T-helper 2 cell treated with Interferon-gamma antibody and Interleukin-4, amounts not matched to agents 5 μg/mL and 100 μg/mL, for 36 hours (primary cell): ENCODE measurements at regions not wholly inside any gene's neighbourhood (a gene's known extent, or its start where the extent isn't known, plus 50 kb on each side); places are given as distances from the start of the nearest gene placed in this dataset.
"Not testable (repeated sequence)": the region's sequence is repeated elsewhere in the genome, so short reads cannot be mapped to it uniquely, and the experiment has no call there.

Source experiments
- DNase-seq: peaks from one replicate; pipeline ENCODE4 v3.0.0; 2021; ENCODE audit warnings: low spot score
- H3K27ac Mint-ChIP-seq: one replicate; pipeline ENCODE4 v1.8.0; 2021; ENCODE audit warnings: mild to moderate bottlenecking, mixed read lengths
- H3K27me3 Mint-ChIP-seq: one replicate; pipeline ENCODE4 v1.8.0; 2021; ENCODE audit warnings: low read depth, mixed read lengths
- H3K36me3 Mint-ChIP-seq: one replicate; pipeline ENCODE4 v1.8.0; 2021; ENCODE audit warnings: low read depth, mixed read lengths
- H3K4me1 Mint-ChIP-seq: one replicate; pipeline ENCODE4 v1.8.0; 2021; ENCODE audit warnings: low read depth, mixed read lengths
- H3K4me3 Mint-ChIP-seq: one replicate; pipeline ENCODE4 v1.8.0; 2022; ENCODE audit warnings: mild to moderate bottlenecking, moderate library complexity, mixed read lengths
- H3K9me3 Mint-ChIP-seq: one replicate; pipeline ENCODE4 v1.8.0; 2021; ENCODE audit warnings: mixed read lengths

DNA sequence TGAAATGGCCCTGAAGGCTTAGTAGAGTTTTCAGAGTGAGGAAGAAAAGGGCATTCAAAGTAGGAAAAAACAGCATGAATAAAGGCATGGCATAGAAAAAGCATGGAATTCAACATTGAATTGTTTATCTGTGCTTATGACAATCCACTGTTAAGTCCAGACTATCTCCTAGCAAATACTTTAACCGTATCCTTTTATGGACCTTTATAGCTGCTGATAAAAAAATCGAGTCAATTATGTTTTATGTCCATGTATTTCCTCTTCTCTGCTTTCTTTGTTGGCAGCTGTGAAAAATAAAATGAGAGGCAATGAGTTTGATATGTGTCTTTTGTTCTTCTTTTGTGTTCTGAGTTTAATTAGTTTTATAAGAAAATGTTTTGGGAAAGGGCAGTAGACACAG, 70.4 kb downstream of the TDRD15 start:
- Mint-ChIP-seq H3K9me3 (peaks cover 4% of the 10 kb centered on the region), H3K4me1 (no peaks in the 10 kb centered on the region), H3K36me3 (no peaks in the 10 kb centered on the region), H3K4me3 (no peak overlapping the region), H3K27me3 (no peaks in the 10 kb centered on the region), H3K27ac (no peak overlapping the region)
- no peak for DNase-seq

DNA sequence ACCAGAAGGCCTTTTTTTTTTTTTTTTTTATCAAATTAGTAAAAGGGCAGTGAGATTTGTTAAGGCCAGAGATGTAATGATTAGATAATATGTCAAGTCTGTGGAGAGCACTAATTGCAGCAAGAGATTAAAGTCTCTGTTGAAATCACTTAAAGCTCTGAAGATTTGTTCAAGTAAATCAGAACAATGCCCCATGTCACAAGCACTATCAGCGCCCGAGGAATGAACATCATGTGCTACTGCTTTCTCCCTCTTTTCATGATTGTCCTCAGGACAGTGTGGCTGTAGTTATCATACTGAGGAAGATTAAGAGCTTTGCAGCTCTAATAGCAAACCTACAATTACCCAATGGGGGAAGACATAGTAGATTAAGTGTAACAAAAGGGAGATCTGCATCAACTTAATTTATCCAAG, 71.1 kb downstream of the TDRD15 start:
- Mint-ChIP-seq H3K4me3 (no peak overlapping the region), H3K27ac (no peak overlapping the region), H3K4me1 (no peaks in the 10 kb centered on the region), H3K27me3 (no peaks in the 10 kb centered on the region), H3K36me3 (no peaks in the 10 kb centered on the region), H3K9me3 (peaks cover 4% of the 10 kb centered on the region)
- no peak for DNase-seq

DNA sequence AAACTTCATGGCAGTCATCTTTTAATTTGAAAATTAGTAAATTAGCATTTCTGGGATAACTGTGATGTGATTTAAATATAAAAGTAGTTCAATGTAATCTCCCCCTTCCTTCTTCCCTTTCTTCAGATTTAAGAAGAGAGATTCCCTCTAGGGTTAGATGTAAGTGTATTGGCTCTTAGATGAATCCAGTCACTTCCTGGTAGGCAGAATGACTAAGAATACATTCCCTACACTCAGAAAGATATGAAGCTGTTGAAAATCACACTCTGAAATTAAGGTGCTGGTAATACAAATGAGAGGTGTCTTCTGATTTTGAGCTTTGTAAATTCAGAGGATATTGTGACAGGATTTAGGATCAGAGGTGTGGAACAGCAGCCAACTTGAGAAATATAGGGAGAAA, 71.6 kb downstream of the TDRD15 start:
- Mint-ChIP-seq H3K9me3 (peaks cover 4% of the 10 kb centered on the region), H3K4me1 (no peaks in the 10 kb centered on the region), H3K27ac (no peak overlapping the region), H3K27me3 (no peaks in the 10 kb centered on the region), H3K36me3 (no peaks in the 10 kb centered on the region), H3K4me3 (no peak overlapping the region)
- DNase-seq: no peak

DNA sequence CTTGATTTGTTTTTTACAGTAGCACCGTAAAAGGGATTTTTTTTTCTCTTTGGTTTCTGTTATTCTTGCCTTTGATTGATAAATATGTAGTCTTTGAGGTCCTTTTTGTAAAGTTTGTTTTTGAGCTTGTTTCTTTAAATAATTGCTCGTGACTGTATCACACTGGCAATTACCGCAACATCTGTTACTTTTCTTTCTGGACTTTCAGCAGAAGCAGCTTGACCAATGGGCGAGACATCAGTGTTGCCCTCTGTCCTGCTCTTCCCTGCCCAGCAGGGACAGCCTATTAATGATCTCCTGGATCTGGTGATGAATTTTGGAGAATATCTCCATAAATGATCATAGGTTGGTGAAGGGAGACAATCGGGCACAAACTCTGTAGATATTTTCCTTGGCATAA, 74.9 kb downstream of the TDRD15 start:
- no peaks in the 10 kb centered on the region for H3K9me3 Mint-ChIP-seq
- no peak overlapping the region for H3K4me3 Mint-ChIP-seq
- H3K27me3 Mint-ChIP-seq: no peaks in the 10 kb centered on the region
- no peak for DNase-seq
- no peak overlapping the region for H3K27ac Mint-ChIP-seq
- no peaks in the 10 kb centered on the region for H3K36me3 Mint-ChIP-seq
- no peaks in the 10 kb centered on the region for H3K4me1 Mint-ChIP-seq

DNA sequence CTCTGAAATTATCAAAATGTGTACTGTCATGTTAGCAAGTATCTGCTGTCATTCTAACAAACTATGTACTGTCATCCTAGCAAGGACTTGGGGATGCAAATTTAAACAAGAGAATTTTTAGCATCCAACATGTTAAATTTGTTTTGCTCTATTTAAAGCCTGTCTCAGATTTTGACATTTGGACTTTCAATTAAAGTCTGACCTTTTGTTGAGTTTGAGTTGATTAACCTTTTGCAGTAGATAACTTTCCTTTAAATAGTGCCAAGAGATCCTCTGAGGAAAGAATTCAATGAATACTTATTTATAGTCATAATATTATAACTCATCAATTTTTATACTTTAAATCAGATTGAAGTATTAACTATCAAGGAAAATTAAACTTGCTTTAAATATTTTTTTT, 80.2 kb downstream of the TDRD15 start:
- H3K4me3 Mint-ChIP-seq: no peak overlapping the region
- DNase-seq: no peak
- H3K27me3 Mint-ChIP-seq: no peaks in the 10 kb centered on the region
- no peak overlapping the region for H3K27ac Mint-ChIP-seq
- H3K4me1 Mint-ChIP-seq: no peaks in the 10 kb centered on the region
- H3K36me3 Mint-ChIP-seq: no peaks in the 10 kb centered on the region
- H3K9me3 Mint-ChIP-seq: no peaks in the 10 kb centered on the region

DNA sequence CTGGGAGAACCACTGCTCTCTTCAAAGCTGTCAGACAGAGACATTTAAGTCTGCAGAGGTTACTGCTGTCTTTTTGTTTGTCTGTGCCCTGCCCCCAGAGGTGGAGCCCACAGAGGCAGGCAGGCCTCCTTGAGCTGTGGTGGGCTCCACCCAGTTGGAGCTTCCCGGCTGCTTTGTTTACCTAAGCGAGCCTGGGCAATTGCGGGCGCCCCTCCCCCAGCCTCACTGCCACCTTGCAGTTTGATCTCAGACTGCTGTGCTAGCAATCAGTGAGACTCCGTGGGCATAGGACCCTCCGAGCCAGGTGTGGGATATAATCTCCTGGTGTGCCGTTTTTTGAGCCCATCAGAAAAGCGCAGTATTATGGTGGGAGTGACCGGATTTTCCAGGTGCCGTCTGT, 90.3 kb downstream of the TDRD15 start:
- not testable (repeated sequence) for H3K4me1 Mint-ChIP-seq, H3K27me3 Mint-ChIP-seq

DNA sequence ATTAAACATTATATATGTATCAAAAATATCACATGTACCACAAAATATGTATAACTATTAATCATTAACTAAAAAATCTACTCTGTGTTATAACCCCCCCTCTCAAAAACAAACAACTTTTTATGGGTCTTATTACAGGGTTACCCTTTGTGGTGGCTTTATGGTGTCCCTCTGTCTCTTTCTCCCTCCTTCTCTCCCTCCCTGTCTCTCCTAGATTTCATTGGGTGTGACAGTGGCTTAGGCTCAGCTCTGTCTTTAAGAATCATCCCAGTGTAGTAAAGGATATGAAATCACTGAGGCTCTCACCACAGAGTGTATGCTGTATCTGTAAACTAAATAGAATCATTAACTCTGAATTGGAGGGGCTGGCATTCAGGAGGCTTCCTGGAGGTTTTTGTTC, 93.7 kb downstream of the TDRD15 start:
- H3K4me3 Mint-ChIP-seq: no peak overlapping the region
- H3K9me3 Mint-ChIP-seq: no peaks in the 10 kb centered on the region

More for the DNA sequence above, 90.3 kb downstream of the TDRD15 start:
- H3K4me3 Mint-ChIP-seq, H3K36me3 Mint-ChIP-seq, H3K9me3 Mint-ChIP-seq, H3K27ac Mint-ChIP-seq, DNase-seq: not testable (repeated sequence)

DNA sequence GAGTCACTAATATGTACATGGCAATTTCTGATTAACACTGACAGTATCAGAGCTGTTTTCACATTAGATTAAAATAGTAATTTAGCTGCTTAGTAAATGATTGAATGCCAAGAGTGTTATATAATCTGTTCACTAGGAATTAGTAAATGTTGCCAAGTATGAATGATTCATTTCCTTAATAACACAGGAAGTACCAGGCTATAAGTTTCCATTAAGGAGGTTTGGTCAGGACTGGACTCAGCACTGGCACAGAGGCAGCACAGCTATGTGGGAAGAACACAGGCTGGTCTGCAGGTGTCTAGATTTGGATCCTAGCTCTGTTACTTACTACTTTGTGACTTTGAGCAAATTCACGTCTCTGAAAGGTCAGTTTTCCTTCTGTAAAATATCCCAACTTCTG, 97.2 kb downstream of the TDRD15 start:
- Mint-ChIP-seq H3K4me3 (no peak overlapping the region), H3K36me3 (no peaks in the 10 kb centered on the region), H3K27ac (no peak overlapping the region), H3K4me1 (no peaks in the 10 kb centered on the region), H3K27me3 (no peaks in the 10 kb centered on the region), H3K9me3 (no peaks in the 10 kb centered on the region)
- DNase-seq: no peak

More for the DNA sequence above, 93.7 kb downstream of the TDRD15 start:
- Mint-ChIP-seq H3K27me3 (no peaks in the 10 kb centered on the region), H3K4me1 (no peaks in the 10 kb centered on the region), H3K36me3 (no peaks in the 10 kb centered on the region), H3K27ac (no peak overlapping the region)
- no peak for DNase-seq

DNA sequence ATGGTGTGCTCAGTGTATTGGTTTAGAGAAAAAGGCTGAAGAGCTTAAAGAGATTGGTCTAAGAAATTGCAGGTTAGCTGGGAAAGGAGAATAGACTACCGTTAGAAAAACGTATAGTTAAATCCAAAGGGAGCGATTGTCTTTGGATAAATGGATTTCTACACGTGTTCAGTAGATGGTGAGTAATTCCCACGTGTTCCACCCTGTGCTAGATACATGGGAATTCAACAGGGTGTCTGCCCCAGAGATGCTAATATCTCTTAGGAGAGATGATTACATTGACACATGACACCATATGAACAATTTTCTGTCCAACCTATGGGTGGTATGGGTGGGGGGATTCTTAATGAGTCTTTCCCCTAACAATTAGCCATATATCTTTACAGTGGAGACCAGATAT, 99.8 kb downstream of the TDRD15 start:
- Mint-ChIP-seq H3K36me3 (no peaks in the 10 kb centered on the region), H3K4me3 (no peak overlapping the region), H3K27ac (no peak overlapping the region), H3K27me3 (no peaks in the 10 kb centered on the region), H3K4me1 (no peaks in the 10 kb centered on the region), H3K9me3 (no peaks in the 10 kb centered on the region)
- no peak for DNase-seq

DNA sequence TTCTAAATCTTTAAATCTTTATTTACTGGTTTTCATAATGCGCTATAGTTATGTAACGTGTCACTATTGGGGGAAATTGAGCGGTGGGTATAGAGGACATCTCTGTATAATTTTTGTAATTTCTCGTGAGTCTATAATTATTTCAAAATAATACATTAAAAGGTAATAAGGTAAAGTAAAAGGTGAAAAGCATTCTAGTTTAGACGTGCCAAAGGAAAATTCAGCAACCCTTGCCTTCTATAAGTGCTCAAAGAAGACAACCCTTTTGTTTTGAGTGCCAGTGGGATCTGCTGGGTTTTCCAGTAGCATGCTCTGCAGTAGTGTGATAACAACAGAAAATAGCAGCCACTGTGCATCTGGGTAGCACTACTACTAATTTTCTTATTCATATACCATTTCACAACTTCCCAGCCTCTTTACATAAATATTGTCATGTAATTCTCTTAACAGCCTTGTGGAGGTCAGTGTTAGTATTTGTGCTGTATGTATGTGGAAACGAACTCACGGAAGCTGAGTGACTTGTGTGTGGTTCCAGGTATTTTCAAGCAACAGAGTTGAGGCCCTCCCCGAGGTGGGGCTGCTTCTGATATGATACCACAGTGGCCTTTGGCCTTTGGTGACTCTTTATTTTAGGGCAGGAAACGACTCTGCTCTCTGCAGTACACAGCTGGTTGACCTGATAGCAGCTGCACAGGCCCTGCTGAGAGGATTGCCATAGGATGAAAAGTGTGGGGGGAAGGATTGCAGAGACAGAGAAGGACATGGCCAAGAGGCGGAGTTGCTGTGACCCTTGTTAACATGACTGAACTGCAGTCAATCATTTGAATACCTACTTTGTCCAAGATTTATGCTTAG, 104.5 kb downstream of the TDRD15 start:
- Mint-ChIP-seq H3K4me1 (no peaks in the 10 kb centered on the region), H3K27me3 (no peaks in the 10 kb centered on the region), H3K36me3 (no peaks in the 10 kb centered on the region), H3K27ac (no peak overlapping the region), H3K4me3 (no peak overlapping the region), H3K9me3 (no peaks in the 10 kb centered on the region)
- DNase-seq: no peak

DNA sequence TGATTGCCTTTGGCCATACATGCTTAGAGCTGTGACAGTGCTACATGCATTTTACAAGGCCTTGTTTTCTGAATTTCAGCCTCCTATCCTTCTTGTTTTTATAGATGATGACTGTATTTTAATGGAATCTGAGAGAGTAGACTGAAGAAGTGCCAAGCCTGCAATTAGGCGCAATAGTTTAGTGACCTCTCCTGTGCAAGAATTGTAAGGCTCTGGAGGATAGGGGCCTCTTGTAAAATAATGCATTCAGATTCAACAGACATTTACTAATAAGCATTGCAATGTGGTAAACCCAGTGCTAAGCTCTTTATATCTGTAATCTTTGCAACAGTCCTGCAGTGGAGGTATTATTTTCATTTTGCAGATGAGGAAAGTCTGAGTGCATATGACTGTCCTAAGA, 105.5 kb downstream of the TDRD15 start:
- Mint-ChIP-seq H3K36me3 (no peaks in the 10 kb centered on the region), H3K9me3 (no peaks in the 10 kb centered on the region), H3K27ac (no peak overlapping the region), H3K4me3 (no peak overlapping the region), H3K4me1 (no peaks in the 10 kb centered on the region), H3K27me3 (no peaks in the 10 kb centered on the region)
- DNase-seq: no peak

DNA sequence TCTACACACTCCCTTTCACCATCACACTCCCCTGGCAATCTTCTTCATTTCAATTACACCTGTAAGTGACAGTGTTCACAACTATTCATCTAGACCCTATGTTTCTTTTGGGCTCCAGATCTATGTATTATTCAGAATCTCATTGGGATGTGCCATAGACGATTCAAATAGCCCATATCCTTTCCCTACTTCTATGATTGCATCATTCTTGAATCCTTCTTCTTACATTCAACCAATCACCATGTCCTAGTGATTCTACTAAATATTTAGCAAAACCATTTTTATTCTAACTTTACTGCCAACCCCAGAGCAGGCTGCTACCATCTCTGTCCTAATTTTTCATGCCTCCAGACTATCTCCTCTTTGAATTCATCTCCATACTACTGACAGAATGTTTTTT, 106.4 kb downstream of the TDRD15 start:
- Mint-ChIP-seq H3K36me3 (no peaks in the 10 kb centered on the region), H3K27me3 (no peaks in the 10 kb centered on the region), H3K4me3 (no peak overlapping the region), H3K9me3 (no peaks in the 10 kb centered on the region), H3K27ac (no peak overlapping the region), H3K4me1 (no peaks in the 10 kb centered on the region)
- no peak for DNase-seq

DNA sequence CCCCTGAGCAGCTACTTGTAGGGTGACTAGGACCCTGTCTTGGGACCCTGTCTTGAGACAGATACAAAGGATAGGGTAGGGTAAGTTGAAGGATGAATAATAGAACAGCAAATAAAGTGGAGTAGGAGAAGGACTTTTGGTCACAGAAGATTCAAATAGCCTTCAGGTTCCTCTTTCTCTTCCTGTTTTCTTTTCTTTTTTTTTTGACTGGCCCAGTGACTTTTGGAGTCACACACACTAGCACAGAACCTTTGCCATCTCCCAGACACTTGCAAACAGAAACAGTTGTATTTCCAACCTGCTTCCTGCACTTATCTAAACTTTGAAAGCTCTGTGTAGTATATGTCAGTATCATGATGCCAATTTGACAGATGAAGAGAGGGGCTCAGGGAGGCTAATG, 108.2 kb downstream of the TDRD15 start:
- H3K4me1 Mint-ChIP-seq: no peaks in the 10 kb centered on the region
- H3K4me3 Mint-ChIP-seq: no peak overlapping the region
- H3K27me3 Mint-ChIP-seq: no peaks in the 10 kb centered on the region
- H3K9me3 Mint-ChIP-seq: no peaks in the 10 kb centered on the region
- no peak for DNase-seq
- no peak overlapping the region for H3K27ac Mint-ChIP-seq
- no peaks in the 10 kb centered on the region for H3K36me3 Mint-ChIP-seq

DNA sequence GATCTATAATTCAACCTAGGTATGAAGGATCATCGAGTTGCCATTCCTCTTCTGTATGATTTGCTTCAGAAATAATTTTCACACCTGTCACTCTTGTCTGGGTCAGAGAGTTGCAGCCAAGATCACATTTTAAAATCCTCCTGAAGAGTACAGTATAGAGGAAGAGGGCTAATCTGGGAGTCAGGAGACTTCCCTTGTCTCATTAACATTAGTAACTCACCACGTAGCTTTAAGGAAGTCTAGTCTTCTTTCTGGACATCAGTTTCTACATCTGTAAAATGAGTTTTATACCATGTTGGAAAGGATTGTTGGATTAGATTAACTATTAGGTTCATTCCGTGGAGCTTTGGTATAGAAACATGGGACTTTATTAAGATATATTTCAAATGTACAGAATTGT, 109.4 kb downstream of the TDRD15 start:
- no peak for DNase-seq
- Mint-ChIP-seq H3K4me1 (no peaks in the 10 kb centered on the region), H3K27me3 (no peaks in the 10 kb centered on the region), H3K27ac (no peak overlapping the region), H3K4me3 (no peak overlapping the region), H3K9me3 (no peaks in the 10 kb centered on the region), H3K36me3 (no peaks in the 10 kb centered on the region)

DNA sequence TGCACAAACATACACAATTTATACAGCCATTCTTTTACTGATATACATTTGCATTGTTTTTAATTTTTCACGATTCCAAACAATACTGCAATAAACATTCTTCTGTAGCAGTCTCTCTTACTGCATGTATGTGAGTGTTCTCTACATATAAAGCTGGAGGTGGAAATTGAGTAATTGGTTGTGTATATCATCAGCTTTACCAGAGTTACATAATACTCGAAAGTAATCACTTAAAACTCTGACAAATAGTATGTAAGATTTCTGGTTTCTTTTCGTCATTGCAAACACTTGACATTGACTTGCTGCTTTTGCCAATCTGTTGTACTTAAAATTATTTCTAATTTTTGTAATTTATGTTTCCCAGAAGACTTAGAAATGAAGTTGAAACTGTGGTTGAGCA, 110.2 kb downstream of the TDRD15 start:
- no peak overlapping the region for H3K4me3 Mint-ChIP-seq
- H3K9me3 Mint-ChIP-seq: no peaks in the 10 kb centered on the region

More for the DNA sequence above, 110.2 kb downstream of the TDRD15 start:
- Mint-ChIP-seq H3K4me1 (no peaks in the 10 kb centered on the region), H3K36me3 (no peaks in the 10 kb centered on the region), H3K27ac (no peak overlapping the region), H3K27me3 (no peaks in the 10 kb centered on the region)
- no peak for DNase-seq
